Karpas-422 (cell line): ENCODE measurements at regions not wholly inside any gene's neighbourhood (a gene's known extent, or its start where the extent isn't known, plus 50 kb on each side); places are given as distances from the start of the nearest gene placed in this dataset.

Experiments used
- DNase-seq: peaks from one replicate; pipeline ENCODE4 v3.0.0-alpha.2; 2015
- H2AFZ ChIP-seq: fragments of 200-600 bp; sonication (generic); 2 replicates; pipeline ENCODE4 v1.6.1; 2014; ENCODE audit warnings: antibody characterized with exemption, low read length, mixed read lengths
- H3K27ac ChIP-seq: fragments of 200-600 bp; sonication (generic); 2 replicates; pipeline ENCODE4 v1.5.1; 2014; ENCODE audit warnings: mild to moderate bottlenecking, low read length, moderate library complexity
- H3K27me3 ChIP-seq: fragments of 200-600 bp; sonication (generic); 2 replicates; pipeline ENCODE4 v1.6.1; 2014; ENCODE audit warnings: low read length, mixed read lengths
- H3K36me3 ChIP-seq: fragments of 200-600 bp; sonication (generic); 2 replicates; pipeline ENCODE4 v1.6.1; 2014; ENCODE audit warnings: low read length, mixed read lengths; ENCODE audit not compliant: insufficient read depth
- H3K4me1 ChIP-seq: fragments of 200-600 bp; sonication (generic); 2 replicates; pipeline ENCODE4 v1.6.1; 2014; ENCODE audit warnings: mild to moderate bottlenecking, low read length, mixed read lengths
- H3K4me2 ChIP-seq: fragments of 200-600 bp; sonication (generic); 2 replicates; pipeline ENCODE4 v1.6.1; 2014; ENCODE audit warnings: low read length, low read depth, mild to moderate bottlenecking; ENCODE audit not compliant: poor library complexity, severe bottlenecking
- H3K4me3 ChIP-seq: fragments of 200-600 bp; sonication (generic); 2 replicates; pipeline ENCODE4 v1.5.1; 2014; ENCODE audit warnings: mild to moderate bottlenecking, antibody characterized with exemption, low read length, mixed read lengths
- H3K79me2 ChIP-seq: fragments of 200-600 bp; sonication (generic); 2 replicates; pipeline ENCODE4 v1.6.1; 2014; ENCODE audit warnings: mild to moderate bottlenecking, low read length, mixed read lengths
- H3K9ac ChIP-seq: fragments of 200-600 bp; sonication (generic); 2 replicates; pipeline ENCODE4 v1.6.0; 2014; ENCODE audit warnings: low read length
- H3K9me2 ChIP-seq: fragments of 200-600 bp; sonication (generic), shearing (Covaris generic); replicated peaks from 2 replicates; pipeline ENCODE4 v1.6.0; 2014; ENCODE audit warnings: mild to moderate bottlenecking, low read length, moderate library complexity; ENCODE audit not compliant: insufficient read depth
- H3K9me3 ChIP-seq: fragments of 300-700, 200-600 bp; sonication (generic); 2 replicates; pipeline ENCODE4 v1.6.1; 2014; ENCODE audit warnings: low read length, mixed read lengths
- H4K20me1 ChIP-seq: fragments of 200-600 bp; sonication (generic); 2 replicates; pipeline ENCODE4 v1.6.1; 2014; ENCODE audit warnings: mild to moderate bottlenecking, antibody characterized with exemption, low read length, low read depth; ENCODE audit not compliant: insufficient read depth

DNA sequence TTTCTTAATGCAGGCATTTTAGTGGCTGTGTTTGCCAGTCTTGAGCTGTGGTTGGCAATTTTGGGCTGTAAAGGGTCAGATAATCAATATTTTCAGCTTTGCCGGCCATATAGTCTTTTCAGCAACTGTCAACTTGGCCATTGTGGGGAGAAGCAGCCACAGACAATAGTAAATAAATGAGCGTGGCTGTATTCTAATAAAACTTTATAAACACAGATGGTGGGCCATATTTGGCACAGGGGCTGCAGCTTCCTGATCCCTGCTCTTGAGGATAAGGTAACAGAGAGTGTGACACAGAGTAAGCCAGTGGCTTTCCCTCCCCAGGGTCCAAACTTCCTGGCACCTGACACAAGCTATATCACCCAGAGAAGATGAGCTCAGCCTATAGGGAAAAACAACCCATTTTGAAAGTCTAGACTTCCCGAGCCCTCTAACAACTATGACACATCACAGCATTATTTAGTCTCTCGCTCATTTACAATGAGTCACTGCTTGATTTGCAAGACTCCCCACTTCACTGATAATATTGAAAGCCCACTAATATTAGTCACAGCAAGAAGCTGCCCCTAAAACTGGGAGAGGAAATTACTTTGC lies 163.1 kb upstream of the TMPO start:
- H3K4me3 ChIP-seq, result no peak overlapping the region
- no peaks in the 10 kb centered on the region for H3K79me2 ChIP-seq
- no peaks in the 10 kb centered on the region for H3K9me3 ChIP-seq
- H3K4me1 ChIP-seq, result no peaks in the 10 kb centered on the region
- H3K9ac ChIP-seq, result no peak overlapping the region
- no peaks in the 10 kb centered on the region for H3K9me2 ChIP-seq
- H3K27me3 ChIP-seq, result no peaks in the 10 kb centered on the region
- DNase-seq, result no peak
- H2AFZ ChIP-seq, result no peak overlapping the region
- no peak overlapping the region for H3K27ac ChIP-seq
- H3K36me3 ChIP-seq, result no peaks in the 10 kb centered on the region
- H4K20me1 ChIP-seq, result no peaks in the 10 kb centered on the region
- H3K4me2 ChIP-seq, result no peak overlapping the region

GRCh38 chr12:98352835-98353234 lies 162.6 kb upstream of the TMPO start:
- no peak for DNase-seq
- Histone ChIP-seq H3K36me3 (no peaks in the 10 kb centered on the region), H3K27me3 (no peaks in the 10 kb centered on the region), H3K4me2 (no peak overlapping the region), H3K9me3 (no peaks in the 10 kb centered on the region), H3K27ac (no peak overlapping the region), H4K20me1 (no peaks in the 10 kb centered on the region), H3K4me3 (no peak overlapping the region), H3K9me2 (no peaks in the 10 kb centered on the region), H2AFZ (no peak overlapping the region), H3K79me2 (no peaks in the 10 kb centered on the region), H3K4me1 (no peaks in the 10 kb centered on the region), H3K9ac (no peak overlapping the region)

- no peak for DNase-seq
- Histone ChIP-seq H3K36me3 (no peaks in the 10 kb centered on the region), H3K79me2 (no peaks in the 10 kb centered on the region), H3K9me3 (no peaks in the 10 kb centered on the region), H3K4me3 (no peak overlapping the region), H3K9ac (no peak overlapping the region), H3K9me2 (no peaks in the 10 kb centered on the region), H3K27me3 (no peaks in the 10 kb centered on the region), H4K20me1 (no peaks in the 10 kb centered on the region), H2AFZ (no peak overlapping the region), H3K4me1 (no peaks in the 10 kb centered on the region), H3K4me2 (no peak overlapping the region), H3K27ac (no peak overlapping the region)
These were observed 160.8 kb upstream of the TMPO start for GRCh38 chr12:98354520-98355035.

GRCh38 chr12:98355322-98355721 lies 160.1 kb upstream of the TMPO start:
- H2AFZ ChIP-seq, result no peak overlapping the region

DNA sequence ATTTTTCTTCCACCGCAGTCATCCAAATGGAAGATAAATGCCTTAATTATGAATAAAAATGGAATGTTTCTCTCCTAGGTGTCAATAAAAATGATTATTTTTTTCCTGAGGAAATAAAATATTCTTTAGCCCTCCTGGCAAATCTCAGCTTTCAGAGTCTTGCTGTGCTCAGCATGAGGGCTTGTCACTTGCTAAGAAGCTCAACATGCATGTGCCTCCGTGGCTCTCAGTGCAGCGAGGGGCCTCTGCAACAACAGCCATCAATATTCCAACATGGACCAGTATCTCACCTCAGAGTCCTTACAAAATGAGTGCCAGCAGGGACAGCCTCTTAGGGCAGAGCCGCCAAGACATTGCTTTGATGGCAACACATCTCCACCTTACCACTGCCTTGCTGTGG lies 159.5 kb upstream of the TMPO start:
- H3K4me3 ChIP-seq, result no peak overlapping the region
- no peaks in the 10 kb centered on the region for H3K36me3 ChIP-seq
- no peak overlapping the region for H3K27ac ChIP-seq
- H3K27me3 ChIP-seq, result no peaks in the 10 kb centered on the region
- DNase-seq, result no peak
- no peak overlapping the region for H2AFZ ChIP-seq
- H3K9me3 ChIP-seq, result no peaks in the 10 kb centered on the region
- H3K9ac ChIP-seq, result no peak overlapping the region
- H4K20me1 ChIP-seq, result no peaks in the 10 kb centered on the region
- H3K9me2 ChIP-seq, result no peaks in the 10 kb centered on the region
- H3K4me1 ChIP-seq, result no peaks in the 10 kb centered on the region
- no peak overlapping the region for H3K4me2 ChIP-seq
- no peaks in the 10 kb centered on the region for H3K79me2 ChIP-seq

More at GRCh38 chr12:98355322-98355721, 160.1 kb upstream of the TMPO start:
- no peaks in the 10 kb centered on the region for H3K9me3 ChIP-seq
- H3K79me2 ChIP-seq, result no peaks in the 10 kb centered on the region
- H4K20me1 ChIP-seq, result no peaks in the 10 kb centered on the region
- H3K4me2 ChIP-seq, result no peak overlapping the region
- no peaks in the 10 kb centered on the region for H3K27me3 ChIP-seq
- no peak for DNase-seq
- H3K27ac ChIP-seq, result no peak overlapping the region
- H3K4me3 ChIP-seq, result no peak overlapping the region
- no peak overlapping the region for H3K9ac ChIP-seq
- H3K36me3 ChIP-seq, result no peaks in the 10 kb centered on the region
- no peaks in the 10 kb centered on the region for H3K9me2 ChIP-seq
- H3K4me1 ChIP-seq, result no peaks in the 10 kb centered on the region

- Histone ChIP-seq H2AFZ (no peak overlapping the region), H4K20me1 (no peaks in the 10 kb centered on the region), H3K4me1 (no peaks in the 10 kb centered on the region), H3K79me2 (no peaks in the 10 kb centered on the region), H3K9me3 (no peaks in the 10 kb centered on the region), H3K27me3 (no peaks in the 10 kb centered on the region), H3K4me3 (no peak overlapping the region), H3K9me2 (no peaks in the 10 kb centered on the region), H3K9ac (no peak overlapping the region), H3K36me3 (no peaks in the 10 kb centered on the region), H3K4me2 (no peak overlapping the region), H3K27ac (no peak overlapping the region)
- no peak for DNase-seq
These were observed 157.2 kb upstream of the TMPO start for GRCh38 chr12:98358144-98358543.

DNA sequence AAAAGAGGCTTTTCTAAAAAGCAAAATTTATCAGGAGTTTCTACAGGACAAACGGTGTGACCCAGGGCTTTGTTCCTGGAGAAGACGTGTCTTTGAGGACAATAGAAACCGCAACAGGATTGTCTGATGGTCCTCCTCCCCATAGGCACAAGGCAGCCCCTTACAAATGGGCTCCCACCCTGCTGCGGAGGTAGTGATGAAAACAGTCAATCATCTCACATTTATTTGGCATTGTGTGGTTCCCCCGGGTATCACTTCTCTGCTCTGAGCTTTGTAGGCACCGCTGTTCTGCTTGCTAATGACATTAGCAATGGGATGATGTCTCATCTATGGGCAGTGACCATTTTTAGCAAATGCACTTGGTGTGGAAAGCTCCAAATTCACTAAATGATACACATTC lies 155.5 kb upstream of the TMPO start:
- Histone ChIP-seq H3K36me3 (no peaks in the 10 kb centered on the region), H3K9ac (no peak overlapping the region), H3K4me1 (no peaks in the 10 kb centered on the region), H3K9me2 (no peaks in the 10 kb centered on the region), H2AFZ (no peak overlapping the region), H3K4me2 (no peak overlapping the region), H3K27ac (no peak overlapping the region), H3K4me3 (no peak overlapping the region), H4K20me1 (no peaks in the 10 kb centered on the region), H3K9me3 (no peaks in the 10 kb centered on the region), H3K79me2 (no peaks in the 10 kb centered on the region), H3K27me3 (no peaks in the 10 kb centered on the region)
- DNase-seq, result no peak

DNA sequence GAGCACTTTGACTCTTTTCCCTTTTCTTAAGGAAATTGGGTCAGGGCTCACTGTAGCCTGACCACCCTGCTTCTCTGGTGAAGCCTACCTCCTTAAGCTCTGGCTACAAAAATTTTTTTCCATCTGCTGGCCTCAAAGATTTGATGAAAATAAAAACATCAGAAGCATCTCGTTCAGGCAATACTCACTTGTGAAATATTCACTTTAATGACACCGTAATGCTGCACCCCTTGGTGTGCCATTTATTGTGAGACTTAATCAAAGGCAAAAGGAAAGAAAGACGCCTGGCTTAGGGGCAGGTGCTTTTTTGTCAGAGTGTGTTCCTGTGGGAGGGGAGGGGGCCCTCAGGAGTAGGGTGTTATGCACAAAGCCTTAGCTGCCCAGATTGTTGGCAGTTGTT lies 155.0 kb upstream of the TMPO start:
- Histone ChIP-seq H3K4me1 (no peaks in the 10 kb centered on the region), H3K79me2 (no peaks in the 10 kb centered on the region), H2AFZ (no peak overlapping the region)

More for the DNA sequence above, 155.0 kb upstream of the TMPO start:
- Histone ChIP-seq H3K4me2 (no peak overlapping the region), H3K4me3 (no peak overlapping the region), H3K36me3 (no peaks in the 10 kb centered on the region), H3K27me3 (no peaks in the 10 kb centered on the region), H4K20me1 (no peaks in the 10 kb centered on the region), H3K9me2 (no peaks in the 10 kb centered on the region), H3K9ac (no peak overlapping the region), H3K9me3 (no peaks in the 10 kb centered on the region), H3K27ac (no peak overlapping the region)
- no peak for DNase-seq
